Suprapubic skin (tissue), 4 donors: ENCODE measurements at regions not wholly inside any gene's neighbourhood (a gene's known extent, or its start where the extent isn't known, plus 50 kb on each side); places are given as distances from the start of the nearest gene placed in this dataset.

Experiments used
- CTCF ChIP-seq, 2 donors: fragments of 200-600 bp in 1 of 2; fragments of 450-650 bp in 1 of 2; sonication (generic) in 1 of 2; IDR thresholded peaks; one replicate each; pipeline ENCODE4 v1.5.1; 2016 to 2019; ENCODE audit warnings: antibody characterized with exemption in 2 of 2, mild to moderate bottlenecking in 1 of 2, moderate library complexity in 1 of 2
- POLR2A ChIP-seq, 2 donors: fragments of 450-650 bp; IDR thresholded peaks; one replicate each; pipeline ENCODE4 v1.6.1; 2017; ENCODE audit warnings: antibody characterized with exemption in 2 of 2, mild to moderate bottlenecking in 2 of 2, moderate library complexity in 2 of 2
- POLR2AphosphoS5 ChIP-seq, 3 donors: sonication (generic); formaldehyde crosslinking; IDR thresholded peaks; one replicate each; pipeline ENCODE4 v1.6.1; 2017; ENCODE audit warnings: antibody characterized with exemption in 3 of 3

- TF ChIP-seq POLR2AphosphoS5 (IDR thresholded peaks at IDR 0.05) (no peak), CTCF (IDR thresholded peaks at IDR 0.05) (no peak), POLR2A (IDR thresholded peaks at IDR 0.05) (no peak)
Observed at GRCh38 chr9:73863924-73864323, 633.2 kb upstream of the RORB start.
